OCI-LY1 (cell line): ENCODE measurements at regions not wholly inside any gene's neighbourhood (a gene's known extent, or its start where the extent isn't known, plus 50 kb on each side); places are given as distances from the start of the nearest gene placed in this dataset.

Experiments used
- H2AFZ ChIP-seq: fragments of 200-600 bp; sonication (generic), shearing (Covaris generic); 2 replicates; pipeline ENCODE4 v1.6.0; 2014; ENCODE audit warnings: antibody characterized with exemption, mild to moderate bottlenecking, low read length
- H3F3A ChIP-seq: fragments of 200-600 bp; sonication (generic), shearing (Covaris generic); 2 replicates; pipeline ENCODE4 v1.6.0; 2014; ENCODE audit warnings: mild to moderate bottlenecking, antibody characterized with exemption, low read length, moderate library complexity; ENCODE audit not compliant: insufficient read depth
- H3K27ac ChIP-seq: fragments of 200-600 bp; sonication (generic); 2 replicates; pipeline ENCODE4 v1.5.1; 2014; ENCODE audit warnings: low read length, mixed run types, mild to moderate bottlenecking, low read depth; ENCODE audit not compliant: poor library complexity, severe bottlenecking
- H3K27me3 ChIP-seq: fragments of 200-600 bp; sonication (generic); 2 replicates; pipeline ENCODE4 v1.6.0; 2014; ENCODE audit warnings: antibody characterized with exemption, mild to moderate bottlenecking, low read length, moderate library complexity; ENCODE audit not compliant: insufficient read depth
- H3K36me3 ChIP-seq: fragments of 200-600 bp; sonication (generic); 2 replicates; pipeline ENCODE4 v1.6.1; 2014; ENCODE audit warnings: mild to moderate bottlenecking, antibody characterized with exemption, low read length, moderate library complexity, mixed read lengths; ENCODE audit not compliant: insufficient read depth
- H3K4me1 ChIP-seq: fragments of 200-600 bp; sonication (generic); 2 replicates; pipeline ENCODE4 v1.5.1; 2014; ENCODE audit warnings: mild to moderate bottlenecking, low read length, moderate library complexity; ENCODE audit not compliant: insufficient read depth, severe bottlenecking
- H3K4me2 ChIP-seq: fragments of 200-600 bp; sonication (generic), shearing (Covaris generic); 2 replicates; pipeline ENCODE4 v1.6.1; 2014; ENCODE audit warnings: low read length
- H3K4me3 ChIP-seq: fragments of 200-600 bp; sonication (generic); 2 replicates; pipeline ENCODE4 v1.5.1; 2014; ENCODE audit warnings: low read length, low read depth, mild to moderate bottlenecking, mixed read lengths; ENCODE audit not compliant: poor library complexity, severe bottlenecking
- H3K79me2 ChIP-seq: fragments of 200-600 bp; shearing (Covaris generic); 2 replicates; pipeline ENCODE4 v1.6.1; 2016; ENCODE audit warnings: mixed run types, low read length, mixed read lengths; ENCODE audit not compliant: insufficient read depth
- H3K9ac ChIP-seq: fragments of 200-600 bp; sonication (generic), shearing (Covaris generic); 2 replicates; pipeline ENCODE4 v1.6.1; 2014; ENCODE audit warnings: mild to moderate bottlenecking, low read length, mixed read lengths
- H3K9me2 ChIP-seq: fragments of 200-600 bp; sonication (generic), shearing (Covaris generic); 2 replicates; pipeline ENCODE4 v1.6.1; 2014; ENCODE audit warnings: low read depth, mild to moderate bottlenecking, low read length, mixed read lengths
- H3K9me3 ChIP-seq: fragments of 200-600 bp; shearing (Covaris generic); 2 replicates; pipeline ENCODE4 v1.6.1; 2014; ENCODE audit warnings: low read length, mixed read lengths
- H4K20me1 ChIP-seq: fragments of 200-600 bp; sonication (generic), shearing (Covaris generic); 2 replicates; pipeline ENCODE4 v1.6.0; 2016; ENCODE audit warnings: mild to moderate bottlenecking, low read length; ENCODE audit not compliant: insufficient read depth
- CTCF ChIP-seq: fragments of 200-600 bp; sonication (generic), shearing (Covaris generic); IDR thresholded peaks from 2 replicates; pipeline ENCODE4 v1.5.1; 2017; ENCODE audit warnings: mild to moderate bottlenecking, antibody characterized with exemption, low read length, moderate library complexity, mixed read lengths
- EZH2 ChIP-seq: fragments of 200-600 bp; sonication (generic), shearing (Covaris generic); IDR thresholded peaks from 2 replicates; pipeline ENCODE4 v1.8.0; 2017; ENCODE audit warnings: borderline replicate concordance, mixed run types, mild to moderate bottlenecking, antibody characterized with exemption, low read length, moderate library complexity, mixed read lengths

- H3K4me3 ChIP-seq: no peak overlapping the region
- no peaks in the 10 kb centered on the region for H3K9me2 ChIP-seq
- H2AFZ ChIP-seq: no peak overlapping the region
- no peaks in the 10 kb centered on the region for H3K36me3 ChIP-seq
- H3K9me3 ChIP-seq: no peaks in the 10 kb centered on the region
- H3K9ac ChIP-seq: no peak overlapping the region
- no peak overlapping the region for H3K4me2 ChIP-seq
- H3K27me3 ChIP-seq: no peaks in the 10 kb centered on the region
- no peaks in the 10 kb centered on the region for H3K79me2 ChIP-seq
- H3K4me1 ChIP-seq: no peaks in the 10 kb centered on the region
- TF ChIP-seq CTCF: no peak
- no peak for TF ChIP-seq EZH2
- no peak overlapping the region for H3K27ac ChIP-seq
- no peaks in the 10 kb centered on the region for H4K20me1 ChIP-seq
- no peaks in the 10 kb centered on the region for H3F3A ChIP-seq
Measured at GRCh38 chr11:92678008-92678611, 291.3 kb upstream of the MTNR1B start.

DNA sequence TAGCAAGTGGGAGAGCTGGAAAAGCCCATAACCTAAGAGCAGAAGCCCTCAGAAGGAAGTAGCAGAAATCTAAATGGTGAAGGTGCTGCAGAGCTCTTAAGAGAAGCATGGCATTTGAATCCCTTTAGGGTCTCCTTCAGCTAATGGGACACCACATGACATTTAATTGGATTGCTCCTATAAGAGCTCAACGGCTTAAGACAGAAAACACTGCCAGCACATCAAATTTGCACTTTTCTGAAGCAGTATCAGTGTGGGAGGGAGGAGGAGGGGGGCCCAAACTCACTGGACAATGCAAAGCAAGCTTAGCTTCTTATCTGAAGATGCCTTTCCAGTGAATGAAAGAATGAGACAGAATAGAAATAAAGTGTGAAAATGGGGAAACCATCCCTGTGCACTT, 287.9 kb upstream of the MTNR1B start:
- H3F3A ChIP-seq: no peaks in the 10 kb centered on the region
- no peak overlapping the region for H3K4me3 ChIP-seq
- no peak overlapping the region for H2AFZ ChIP-seq
- no peaks in the 10 kb centered on the region for H4K20me1 ChIP-seq
- H3K27ac ChIP-seq: no peak overlapping the region
- TF ChIP-seq CTCF (no peak), EZH2 (no peak)
- H3K9ac ChIP-seq: no peak overlapping the region
- no peak overlapping the region for H3K4me2 ChIP-seq
- no peaks in the 10 kb centered on the region for H3K27me3 ChIP-seq
- no peaks in the 10 kb centered on the region for H3K9me2 ChIP-seq
- no peaks in the 10 kb centered on the region for H3K4me1 ChIP-seq
- H3K36me3 ChIP-seq: no peaks in the 10 kb centered on the region
- H3K9me3 ChIP-seq: no peaks in the 10 kb centered on the region
- no peaks in the 10 kb centered on the region for H3K79me2 ChIP-seq

DNA sequence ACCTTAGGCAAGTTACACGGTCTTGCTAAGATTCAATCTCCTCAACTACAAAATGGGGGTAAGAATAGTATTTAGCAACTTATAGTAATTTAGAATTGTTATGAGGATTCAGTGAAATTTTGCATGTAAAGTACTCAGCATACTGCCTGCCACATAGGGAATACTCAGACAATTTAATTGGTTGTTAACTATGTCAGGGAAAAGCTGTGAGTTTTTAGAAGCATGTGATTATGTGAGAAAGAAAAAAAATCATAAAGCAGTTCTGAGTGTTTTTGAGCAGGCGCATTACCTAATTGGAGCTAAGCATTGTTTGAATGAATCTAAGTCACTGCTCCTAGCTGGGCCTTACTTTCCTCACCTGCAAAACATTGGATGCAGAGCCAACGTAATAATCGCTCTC, 287.3 kb upstream of the MTNR1B start:
- H3K79me2 ChIP-seq: no peaks in the 10 kb centered on the region
- no peaks in the 10 kb centered on the region for H3K9me3 ChIP-seq
- H3K4me3 ChIP-seq: no peak overlapping the region
- H4K20me1 ChIP-seq: no peaks in the 10 kb centered on the region
- H3K9ac ChIP-seq: no peak overlapping the region
- no peaks in the 10 kb centered on the region for H3F3A ChIP-seq
- TF ChIP-seq CTCF (no peak), EZH2 (no peak)
- H3K4me2 ChIP-seq: no peak overlapping the region
- H3K27me3 ChIP-seq: no peaks in the 10 kb centered on the region
- no peaks in the 10 kb centered on the region for H3K9me2 ChIP-seq
- H3K27ac ChIP-seq: no peak overlapping the region
- no peaks in the 10 kb centered on the region for H3K4me1 ChIP-seq
- no peaks in the 10 kb centered on the region for H3K36me3 ChIP-seq
- H2AFZ ChIP-seq: no peak overlapping the region
